Kidney capillary endothelial cell (primary cell): ENCODE measurements at regions not wholly inside any gene's neighbourhood (a gene's known extent, or its start where the extent isn't known, plus 50 kb on each side); places are given as distances from the start of the nearest gene placed in this dataset.
"Not testable (repeated sequence)": the region's sequence is repeated elsewhere in the genome, so short reads cannot be mapped to it uniquely, and the experiment has no call there.

ENCODE experiments used
- DNase-seq: peaks from one replicate; pipeline ENCODE4 v3.0.0-alpha.2; 2018; ENCODE audit warnings: low spot score

- DNase-seq, result no peak
Observed at GRCh38 chr22:22946131-22946530, 58.5 kb downstream of the IGLL5 start.

- no peak for DNase-seq
Observed at GRCh38 chr22:22948651-22949571, 61.3 kb downstream of the IGLL5 start.

GRCh38 chr22:22949953-22950352, 62.3 kb downstream of the IGLL5 start:
- no peak for DNase-seq

- DNase-seq, result no peak
Observed at GRCh38 chr22:22951035-22951434, 63.4 kb downstream of the IGLL5 start.

GRCh38 chr22:22952531-22953280, 65.1 kb downstream of the IGLL5 start:
- no peak for DNase-seq

- DNase-seq, result no peak
Observed at GRCh38 chr22:22953791-22954190, 66.2 kb downstream of the IGLL5 start.

- DNase-seq, result no peak
Observed at GRCh38 chr22:22954656-22955055, 67.0 kb downstream of the IGLL5 start.

GRCh38 chr22:22955276-22955798, 67.7 kb downstream of the IGLL5 start:
- DNase-seq, result no peak

- DNase-seq, result peak; percentile 51
Observed at GRCh38 chr22:22955866-22956535, 68.4 kb downstream of the IGLL5 start.

- DNase-seq, result no peak
Observed at GRCh38 chr22:22957090-22957489, 69.5 kb downstream of the IGLL5 start.

GRCh38 chr22:22958621-22959020, 71.0 kb downstream of the IGLL5 start:
- DNase-seq, result no peak

- DNase-seq, result peak; percentile 67
Observed at GRCh38 chr22:22959147-22959827, 71.7 kb downstream of the IGLL5 start.

- DNase-seq, result no peak
Observed at GRCh38 chr22:22960307-22960706, 72.7 kb downstream of the IGLL5 start.

GRCh38 chr22:22961574-22961973, 74.0 kb downstream of the IGLL5 start:
- DNase-seq, result no peak

GRCh38 chr22:22968366-22968765, 80.8 kb downstream of the IGLL5 start:
- no peak for DNase-seq

GRCh38 chr22:22972605-22973004, 85.0 kb downstream of the IGLL5 start:
- DNase-seq, result not testable (repeated sequence)

GRCh38 chr22:22973336-22973735, 85.7 kb downstream of the IGLL5 start:
- no peak for DNase-seq

GRCh38 chr22:22974156-22974555, 86.5 kb downstream of the IGLL5 start:
- DNase-seq, result no peak

GRCh38 chr22:22974795-22975580, 87.4 kb downstream of the IGLL5 start:
- DNase-seq, result no peak

- DNase-seq, result no peak
Observed at GRCh38 chr22:22976033-22976922, 88.7 kb downstream of the IGLL5 start.
